K562 (cell line): ENCODE measurements at regions not wholly inside any gene's neighbourhood (a gene's known extent, or its start where the extent isn't known, plus 50 kb on each side); places are given as distances from the start of the nearest gene placed in this dataset.

Experiments used
- ATAC-seq: fragments of 200-7000 bp; cut with Tn5 transposase; 3 replicates; pipeline ENCODE4 v1.9.1; 2020; ENCODE audit warnings: moderate library complexity
- BruUV-seq: library from RNA; stranded (reverse); fragments of 400-500 nt; replicated peaks from 2 replicates; lab custom pipeline; 2021; lab: Mats Ljungman, UMichigan
- CTCF ChIA-PET: fragments of 300-600 bp; formaldehyde crosslinking; extraction: SDS; loops from one replicate; lab custom pipeline; 2021; ENCODE audit warnings: low intra/inter-chr PET ratio; lab: Yijun Ruan, JAX
- POLR2A ChIA-PET: fragments of 300-600, 350-650 bp; sonication (Branson Sonifier 250); formaldehyde crosslinking; extraction: SDS; loops from one replicate; lab custom pipeline; 2021; ENCODE audit warnings: antibody characterized with exemption, inconsistent platforms; lab: Yijun Ruan, JAX
- DNase-seq, 4 experiments: peaks; one replicate each; pipeline versions ENCODE4 v3.0.0 to v3.0.0-alpha.2; 2011 to 2018; ENCODE audit warnings: low spot score in 3 of 4, mixed read lengths in 3 of 4; ENCODE audit errors: extremely low read depth in 1 of 4
- FAIRE-seq: peaks from 2 replicates; lab custom pipeline; 2011; peaks lifted over from hg19 to GRCh38; lab: Jason Lieb, UNC
- H2AFZ ChIP-seq: 2 replicates; pipeline ENCODE4 v1.6.0; 2011; ENCODE audit warnings: low read depth, low read length, control low read depth, inconsistent platforms
- H3K27ac ChIP-seq: fragments of 200-600 bp; 3 replicates; pipeline ENCODE4 v1.8.0; 2011; ENCODE audit warnings: low read depth, mild to moderate bottlenecking, control low read depth, inconsistent platforms, low read length, moderate library complexity, mixed read lengths; ENCODE audit errors: extremely low read depth
- H3K27me3 ChIP-seq, 2 experiments: fragments of 300-600 bp in 1 of 2; 2 replicates in 1 of 2; 3 replicates in 1 of 2; pipeline versions ENCODE4 v1.6.0 to v1.8.0; 2011; ENCODE audit warnings: inconsistent platforms in 2 of 2, low read length in 2 of 2, mild to moderate bottlenecking in 1 of 2, mixed read lengths in 1 of 2, moderate library complexity in 1 of 2; ENCODE audit not compliant: control insufficient read depth in 2 of 2, insufficient read depth in 2 of 2
- H3K36me3 ChIP-seq: fragments of 300-600 bp; 3 replicates; pipeline ENCODE4 v1.8.0; 2011; ENCODE audit warnings: mild to moderate bottlenecking, low read length, inconsistent platforms; ENCODE audit not compliant: control insufficient read depth, insufficient read depth
- H3K4me1 ChIP-seq, 2 experiments: fragments of 200-600 bp in 1 of 2; replicated peaks in 1 of 2; 2 replicates in 1 of 2; 3 replicates in 1 of 2; pipeline versions ENCODE4 v1.5.1 to v1.8.0; 2011; ENCODE audit warnings: inconsistent platforms in 2 of 2, low read length in 2 of 2, mild to moderate bottlenecking in 1 of 2, mixed read lengths in 1 of 2, moderate library complexity in 1 of 2; ENCODE audit not compliant: control insufficient read depth in 2 of 2, insufficient read depth in 2 of 2
- H3K4me2 ChIP-seq: 2 replicates; pipeline ENCODE4 v1.6.1; 2011; ENCODE audit warnings: low read length, control low read depth, inconsistent platforms, mixed read lengths; ENCODE audit not compliant: insufficient read depth
- H3K4me3 ChIP-seq: fragments of 200-600 bp; sonication (generic), shearing (Covaris generic); 2 replicates; pipeline ENCODE4 v1.5.1; 2016; ENCODE audit warnings: control low read depth, inconsistent platforms
- H3K79me2 ChIP-seq: fragments of 200-600 bp; 3 replicates; pipeline ENCODE4 v1.8.0; 2011; ENCODE audit warnings: low read length, inconsistent platforms; ENCODE audit not compliant: control insufficient read depth, insufficient read depth
- H3K9ac ChIP-seq, 2 experiments: 2 replicates each; pipeline versions ENCODE4 v1.6.0 to v1.6.1; 2011; ENCODE audit warnings: low read depth in 2 of 2, low read length in 2 of 2, control low read depth in 1 of 2, inconsistent platforms in 1 of 2, mild to moderate bottlenecking in 1 of 2, mixed read lengths in 1 of 2; ENCODE audit not compliant: insufficient read depth in 1 of 2
- H3K9me1 ChIP-seq: one replicate; pipeline ENCODE4 v1.6.0; 2011; ENCODE audit warnings: inconsistent platforms, mild to moderate bottlenecking, low read length, moderate library complexity; ENCODE audit not compliant: control insufficient read depth, insufficient read depth
- H3K9me3 ChIP-seq: replicated peaks from 2 replicates; pipeline ENCODE4 v1.5.1; 2011; ENCODE audit warnings: low read depth, low read length, inconsistent platforms; ENCODE audit not compliant: control insufficient read depth, insufficient read depth
- H4K20me1 ChIP-seq: replicated peaks from 2 replicates; pipeline ENCODE4 v1.6.1; 2011; ENCODE audit warnings: low read length, inconsistent platforms, mixed read lengths; ENCODE audit not compliant: control insufficient read depth, insufficient read depth
- ARID1B ChIP-seq: fragments of 450-650 bp; IDR thresholded peaks from 2 replicates; pipeline ENCODE4 v1.6.1; 2016; ENCODE audit warnings: antibody characterized with exemption, mild to moderate bottlenecking, inconsistent platforms
- ATF7 ChIP-seq: fragments of 450-650 bp; IDR thresholded peaks from 2 replicates; pipeline ENCODE4 v1.7.1; 2014; ENCODE audit warnings: mild to moderate bottlenecking, moderate library complexity
- BCL6 ChIP-seq: fragments of 250-450 bp; sonication (Bioruptor Pico); IDR thresholded peaks from 2 replicates; pipeline ENCODE4 v1.4.0; 2020
- JUN ChIP-seq, 2 experiments: sonication (generic) in 1 of 2; formaldehyde crosslinking in 1 of 2; IDR thresholded peaks; 2 replicates each; pipeline versions ENCODE4 v1.6.1 to v1.8.0; 2012 to 2022; ENCODE audit warnings: borderline replicate concordance in 2 of 2, mild to moderate bottlenecking in 2 of 2, improper control_type of control experiment in 1 of 2, low read depth in 1 of 2, low read length in 1 of 2, missing genetic modification reagents in 1 of 2
- LCOR ChIP-seq: sonication (generic); formaldehyde crosslinking; IDR thresholded peaks from 2 replicates; pipeline ENCODE4 v1.8.0; 2022; ENCODE audit warnings: mild to moderate bottlenecking, missing genetic modification reagents
- STAG1 ChIP-seq: sonication (generic); formaldehyde crosslinking; IDR thresholded peaks from 2 replicates; pipeline ENCODE4 v1.5.0; 2020; ENCODE audit warnings: missing genetic modification reagents, borderline replicate concordance
- SUPT5H ChIP-seq: fragments of 450-650 bp; IDR thresholded peaks from 2 replicates; pipeline ENCODE4 v1.6.1; 2016
- TGIF2 ChIP-seq: sonication (generic); formaldehyde crosslinking; IDR thresholded peaks from 2 replicates; pipeline ENCODE4 v1.8.1; 2022; ENCODE audit warnings: mild to moderate bottlenecking, missing genetic modification reagents, moderate library complexity
- ZNF75A ChIP-seq: fragments of 450-650 bp; formaldehyde crosslinking; IDR thresholded peaks from 2 replicates; pipeline ENCODE4 v1.4.0; 2020; ENCODE audit warnings: mild to moderate bottlenecking
- WGBS: fragments of 100-300 bp; shearing (Covaris generic); methylation state at CpG from one replicate; pipeline ENCODE4 v1.1.6; 2016; ENCODE audit warnings: low coverage, mixed read lengths; ENCODE audit not compliant: insufficient coverage; ENCODE audit errors: missing lambda C conversion rate; 5-methylcytosine and 5-hydroxymethylcytosine counted together
- in situ Hi-C: fragments of 300-500 bp; cut with MboI; formaldehyde crosslinking; loops from 4 replicates; pipeline ENCODE4 v1.15.0; 2018; ENCODE audit warnings: inconsistent platforms, mixed read lengths
- intact Hi-C: fragments of 100-400 bp; cut with micrococcal nuclease; formaldehyde crosslinking; loops from 2 replicates; pipeline ENCODE4 v1.14.2; 2022
- TF ChIP-seq, protein P1 (sequence below): fragments of 450-650 bp; formaldehyde crosslinking; IDR thresholded peaks from 2 replicates; pipeline ENCODE4 v1.4.0; 2022; ENCODE audit warnings: mild to moderate bottlenecking, moderate library complexity

DNA sequence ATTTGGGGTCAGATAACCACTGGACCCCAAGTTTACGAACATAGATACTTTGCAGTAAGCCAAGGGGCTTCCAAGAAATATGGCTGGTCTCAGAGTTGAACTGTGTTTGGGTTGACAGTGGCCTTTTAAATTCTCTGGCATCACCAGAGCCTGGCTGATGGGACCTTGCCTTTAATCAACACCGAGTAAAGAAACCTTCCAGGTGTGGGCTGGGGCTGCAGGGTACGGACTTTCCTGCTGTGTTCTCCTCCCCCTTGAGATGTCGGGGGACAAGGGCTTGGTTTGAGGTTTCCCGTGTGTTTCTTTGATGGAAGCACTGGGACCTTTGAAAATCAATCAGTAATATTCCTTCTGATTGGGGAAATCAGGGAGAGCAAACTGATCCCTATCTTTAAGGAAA is 140.1 kb downstream of the MTX3 start:
- Histone ChIP-seq H2AFZ (no peak overlapping the region), H3K9me1 (no peaks in the 10 kb centered on the region), H3K4me1 (peaks cover 0 to 8% of the 10 kb centered on the region in 2 experiments; a peak in 2 of 5 replicates), H3K4me2 (no peak overlapping the region), H3K36me3 (no peaks in the 10 kb centered on the region), H3K27me3 (peaks cover 33 to 58% of the 10 kb centered on the region in 2 experiments), H3K9me3 (no peaks in the 10 kb centered on the region), H3K4me3 (no peak overlapping the region), H3K9ac (no peak overlapping the region), H4K20me1 (no peaks in the 10 kb centered on the region), H3K79me2 (no peaks in the 10 kb centered on the region), H3K27ac (no peak overlapping the region)
- in situ Hi-C loops (loop anchor here (25.0 kb wide), 1 partner anchor 814 kb away; no protein-coding TSS in a partner anchor), intact Hi-C loops (loop anchor here (10.0 kb wide), 1 partner anchor 826 kb away; no protein-coding TSS in a partner anchor)
- no peak for ATAC-seq
- 9% methylated on average over 5 of the region's 5 CpGs for WGBS
- no peak for DNase-seq
- ChIA-PET CTCF (no interaction called here), POLR2A (no interaction called here)
- no TSS peak for BruUV-seq
- TF ChIP-seq TGIF2 (CRISPR knock-in tag) (no peak), JUN (IDR thresholded peaks at IDR 0.05; ENCODE audit: borderline replicate concordance, low read depth, low read length) (no peak), JUN (CRISPR knock-in tag; IDR thresholded peaks at IDR 0.05; ENCODE audit: borderline replicate concordance) (no peak)
- no peak for FAIRE-seq

DNA sequence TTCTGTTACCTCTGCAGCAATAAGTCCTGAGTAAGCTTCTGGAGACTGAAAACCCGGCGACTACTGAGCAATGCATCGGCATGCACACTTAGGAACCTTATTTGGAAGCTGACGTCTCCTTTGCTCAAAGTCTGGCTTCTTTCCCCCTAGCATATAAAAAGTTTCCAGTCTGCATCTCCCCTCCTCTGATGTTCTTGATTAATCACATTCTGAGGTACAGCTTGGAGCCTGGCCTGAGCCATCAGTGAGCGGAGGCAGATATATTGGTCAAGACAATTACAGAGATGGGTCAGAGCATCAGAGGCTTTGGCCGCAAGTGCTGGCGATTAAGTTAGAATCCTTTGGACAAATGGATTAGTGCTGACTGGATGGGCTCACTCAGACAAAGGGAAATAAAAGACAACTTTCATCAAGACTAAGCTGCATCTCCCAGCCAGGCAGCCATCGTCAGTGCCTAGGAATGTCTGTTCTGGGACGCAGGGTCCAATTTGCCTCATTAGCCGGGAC is 140.7 kb downstream of the MTX3 start:
- Histone ChIP-seq H3K27ac (no peak overlapping the region), H3K9ac (no peak overlapping the region), H3K36me3 (no peaks in the 10 kb centered on the region), H3K4me1 (peaks cover 0 to 12% of the 10 kb centered on the region in 2 experiments; a peak in 2 of 5 replicates), H2AFZ (no peak overlapping the region), H3K27me3 (peaks cover 29 to 54% of the 10 kb centered on the region in 2 experiments), H3K79me2 (no peaks in the 10 kb centered on the region), H3K4me3 (no peak overlapping the region), H3K9me3 (no peaks in the 10 kb centered on the region), H3K9me1 (no peaks in the 10 kb centered on the region), H4K20me1 (no peaks in the 10 kb centered on the region), H3K4me2 (no peak overlapping the region)
- ATAC-seq (no peak), FAIRE-seq (no peak), DNase-seq (no peak)
- ChIA-PET CTCF (no interaction called here), POLR2A (interaction anchor here (0.6 kb wide), 1 partner anchor 871 kb away, joined by 3 read pairs; no protein-coding TSS in a partner anchor)
- BruUV-seq, result no TSS peak
- TF ChIP-seq STAG1 (CRISPR knock-in tag) (no peak), ARID1B (no peak), ATF7 (no peak), BCL6 (no peak), LCOR (CRISPR knock-in tag) (no peak), SUPT5H (no peak), ZNF75A (CRISPR knock-in tag) (no peak)
- TF ChIP-seq, protein P1, sequence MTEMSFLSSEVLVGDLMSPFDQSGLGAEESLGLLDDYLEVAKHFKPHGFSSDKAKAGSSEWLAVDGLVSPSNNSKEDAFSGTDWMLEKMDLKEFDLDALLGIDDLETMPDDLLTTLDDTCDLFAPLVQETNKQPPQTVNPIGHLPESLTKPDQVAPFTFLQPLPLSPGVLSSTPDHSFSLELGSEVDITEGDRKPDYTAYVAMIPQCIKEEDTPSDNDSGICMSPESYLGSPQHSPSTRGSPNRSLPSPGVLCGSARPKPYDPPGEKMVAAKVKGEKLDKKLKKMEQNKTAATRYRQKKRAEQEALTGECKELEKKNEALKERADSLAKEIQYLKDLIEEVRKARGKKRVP (CRISPR knock-in tag), result no peak
- intact Hi-C loops, result loop anchor here (10.0 kb wide), 1 partner anchor 826 kb away; no protein-coding TSS in a partner anchor
- in situ Hi-C loops, result loop anchor here (25.0 kb wide), 1 partner anchor 813 kb away; no protein-coding TSS in a partner anchor
- WGBS, result 17% methylated on average over 10 of the region's 10 CpGs
